Glutamatergic neuron (in vitro differentiated cells): ENCODE measurements at regions not wholly inside any gene's neighbourhood (a gene's known extent, or its start where the extent isn't known, plus 50 kb on each side); places are given as distances from the start of the nearest gene placed in this dataset.
"Not testable (repeated sequence)": the region's sequence is repeated elsewhere in the genome, so short reads cannot be mapped to it uniquely, and the experiment has no call there.

Experiments
- DNase-seq: peaks from one replicate; pipeline ENCODE4 v3.0.0; 2022
- H3K27ac Mint-ChIP-seq: one replicate; pipeline ENCODE4 v1.8.0; 2020; ENCODE audit warnings: mild to moderate bottlenecking, mixed read lengths, inconsistent platforms; ENCODE audit not compliant: unreplicated experiment
- H3K27me3 Mint-ChIP-seq: one replicate; pipeline ENCODE4 v1.8.0; 2020; ENCODE audit warnings: mild to moderate bottlenecking, moderate library complexity, mixed read lengths, inconsistent platforms; ENCODE audit not compliant: unreplicated experiment
- H3K36me3 Mint-ChIP-seq: one replicate; pipeline ENCODE4 v1.8.0; 2020; ENCODE audit warnings: mild to moderate bottlenecking, mixed read lengths, inconsistent platforms; ENCODE audit not compliant: unreplicated experiment
- H3K4me1 Mint-ChIP-seq: one replicate; pipeline ENCODE4 v1.8.0; 2020; ENCODE audit warnings: mild to moderate bottlenecking, low read depth, mixed read lengths, inconsistent platforms; ENCODE audit not compliant: unreplicated experiment
- H3K4me3 Mint-ChIP-seq: one replicate; pipeline ENCODE4 v1.8.0; 2020; ENCODE audit warnings: mild to moderate bottlenecking, mixed read lengths, inconsistent platforms; ENCODE audit not compliant: unreplicated experiment
- H3K9me3 Mint-ChIP-seq: one replicate; pipeline ENCODE4 v1.8.0; 2020; ENCODE audit warnings: mild to moderate bottlenecking, moderate library complexity, mixed read lengths, inconsistent platforms; ENCODE audit not compliant: unreplicated experiment
- CTCF ChIP-seq: fragments of 200-600 bp; sonication (generic); IDR thresholded peaks from one replicate; pipeline ENCODE4 v1.5.0; 2021; ENCODE audit not compliant: partially characterized antibody, unreplicated experiment

- H3K27ac Mint-ChIP-seq: no peak overlapping the region
- H3K4me3 Mint-ChIP-seq: no peak overlapping the region
- DNase-seq: no peak
- peaks cover 4% of the 10 kb centered on the region for H3K36me3 Mint-ChIP-seq
- H3K9me3 Mint-ChIP-seq: peaks cover 4% of the 10 kb centered on the region
- no peaks in the 10 kb centered on the region for H3K27me3 Mint-ChIP-seq
- H3K4me1 Mint-ChIP-seq: no peaks in the 10 kb centered on the region
- no peak for TF ChIP-seq CTCF
Measured at GRCh38 chr13:81197483-81197882, 856.6 kb upstream of the SPRY2 start.

GRCh38 chr13:81194362-81194761 is 853.4 kb upstream of the SPRY2 start:
- Mint-ChIP-seq H3K27me3 (no peaks in the 10 kb centered on the region), H3K4me1 (no peaks in the 10 kb centered on the region), H3K9me3 (peaks cover 4% of the 10 kb centered on the region), H3K36me3 (peaks cover 4% of the 10 kb centered on the region), H3K4me3 (no peak overlapping the region), H3K27ac (no peak overlapping the region)
- DNase-seq: no peak
- TF ChIP-seq CTCF: no peak

- no peaks in the 10 kb centered on the region for H3K27me3 Mint-ChIP-seq
- no peaks in the 10 kb centered on the region for H3K9me3 Mint-ChIP-seq
- no peak for TF ChIP-seq CTCF
- H3K4me3 Mint-ChIP-seq: no peak overlapping the region
- DNase-seq: no peak
- H3K27ac Mint-ChIP-seq: no peak overlapping the region
- H3K36me3 Mint-ChIP-seq: no peaks in the 10 kb centered on the region
- no peaks in the 10 kb centered on the region for H3K4me1 Mint-ChIP-seq
Measured at GRCh38 chr13:81184556-81185265, 843.8 kb upstream of the SPRY2 start.

GRCh38 chr13:81172603-81173002 is 831.7 kb upstream of the SPRY2 start:
- no peak for TF ChIP-seq CTCF
- Mint-ChIP-seq H3K36me3 (no peaks in the 10 kb centered on the region), H3K27me3 (no peaks in the 10 kb centered on the region), H3K27ac (no peak overlapping the region), H3K4me3 (no peak overlapping the region), H3K4me1 (no peaks in the 10 kb centered on the region), H3K9me3 (no peaks in the 10 kb centered on the region)
- DNase-seq: no peak

- DNase-seq: no peak
- no peak overlapping the region for H3K4me3 Mint-ChIP-seq
- H3K36me3 Mint-ChIP-seq: no peaks in the 10 kb centered on the region
- no peaks in the 10 kb centered on the region for H3K4me1 Mint-ChIP-seq
- no peak overlapping the region for H3K27ac Mint-ChIP-seq
- peak; percentile 77 for TF ChIP-seq CTCF
- no peaks in the 10 kb centered on the region for H3K27me3 Mint-ChIP-seq
- no peaks in the 10 kb centered on the region for H3K9me3 Mint-ChIP-seq
Measured at GRCh38 chr13:81171065-81171647, 830.2 kb upstream of the SPRY2 start.

GRCh38 chr13:81163823-81164222 is 822.9 kb upstream of the SPRY2 start:
- H3K27me3 Mint-ChIP-seq, H3K36me3 Mint-ChIP-seq, H3K9me3 Mint-ChIP-seq, H3K4me1 Mint-ChIP-seq, H3K4me3 Mint-ChIP-seq, DNase-seq, H3K27ac Mint-ChIP-seq: not testable (repeated sequence)
